ENCODE measurements at regions not wholly inside any gene's neighbourhood (a gene's known extent, or its start where the extent isn't known, plus 50 kb on each side); places are given as distances from the start of the nearest gene placed in this dataset.
A peak's percentile ranks its signal among the peaks of the same experiment; 100 is the strongest.
"Not testable (repeated sequence)": the region's sequence is repeated elsewhere in the genome, so short reads cannot be mapped to it uniquely, and the experiment has no call there.

- no peak for DNase-seq
These were observed 198.4 kb upstream of the TENT5A start for GRCh38 chr6:81950877-81951276.

- no peak for DNase-seq
These were observed 196.4 kb upstream of the TENT5A start for GRCh38 chr6:81948861-81949260.

GRCh38 chr6:81948196-81948595, 195.7 kb upstream of the TENT5A start:
- not testable (repeated sequence) for DNase-seq

GRCh38 chr6:81944661-81945060, 192.2 kb upstream of the TENT5A start:
- no peak for DNase-seq

GRCh38 chr6:81942842-81943241, 190.4 kb upstream of the TENT5A start:
- not testable (repeated sequence) for DNase-seq

GRCh38 chr6:81942067-81942370, 189.5 kb upstream of the TENT5A start:
- DNase-seq = no peak

GRCh38 chr6:81940451-81940985, 188.0 kb upstream of the TENT5A start:
- no peak for DNase-seq

GRCh38 chr6:81939766-81940165, 187.3 kb upstream of the TENT5A start:
- no peak for DNase-seq

- peak; percentile 14 for DNase-seq
These were observed 186.7 kb upstream of the TENT5A start for GRCh38 chr6:81938991-81939732.

GRCh38 chr6:81938014-81938856, 185.8 kb upstream of the TENT5A start:
- DNase-seq = peak; percentile 84

GRCh38 chr6:81937296-81937937, 184.9 kb upstream of the TENT5A start:
- no peak for DNase-seq

GRCh38 chr6:81934936-81935335, 182.5 kb upstream of the TENT5A start:
- DNase-seq = no peak

- no peak for DNase-seq
These were observed 181.1 kb upstream of the TENT5A start for GRCh38 chr6:81933608-81934051.

GRCh38 chr6:81933089-81933488, 180.6 kb upstream of the TENT5A start:
- DNase-seq = no peak

GRCh38 chr6:81932448-81932847, 180.0 kb upstream of the TENT5A start:
- not testable (repeated sequence) for DNase-seq

- DNase-seq = no peak
These were observed 177.3 kb upstream of the TENT5A start for GRCh38 chr6:81929828-81930227.

- DNase-seq = no peak
These were observed 172.7 kb upstream of the TENT5A start for GRCh38 chr6:81925201-81925600.

- DNase-seq = no peak
These were observed 157.8 kb upstream of the TENT5A start for GRCh38 chr6:81909981-81910900.

GRCh38 chr6:81909162-81909561, 156.7 kb upstream of the TENT5A start:
- DNase-seq = no peak

- no peak for DNase-seq
These were observed 154.3 kb upstream of the TENT5A start for GRCh38 chr6:81906709-81907204.

- no peak for DNase-seq
These were observed 153.6 kb upstream of the TENT5A start for GRCh38 chr6:81906041-81906440.

GRCh38 chr6:81901551-81901966, 149.1 kb upstream of the TENT5A start:
- DNase-seq = no peak

Data from hematopoietic multipotent progenitor cell treated with erythropoietin and hydrocortisone succinate and interleukin-3 and kit ligand, for 6 days (in vitro differentiated cells).